Stimulated activated CD8-positive, alpha-beta memory T cell treated with anti-CD3 and anti-CD28 coated beads, Interleukin-15, amount 100 ng/mL, for 1 hour (primary cell): ENCODE measurements at regions not wholly inside any gene's neighbourhood (a gene's known extent, or its start where the extent isn't known, plus 50 kb on each side); places are given as distances from the start of the nearest gene placed in this dataset.
"Not testable (repeated sequence)": the region's sequence is repeated elsewhere in the genome, so short reads cannot be mapped to it uniquely, and the experiment has no call there.

Experiments used
- DNase-seq: peaks from one replicate; pipeline ENCODE4 v3.0.0-alpha.2; 2020; ENCODE audit warnings: low read depth

GRCh38 chr22:48835857-48836672 is 991.6 kb downstream of the BRD1 start:
- no peak for DNase-seq

- DNase-seq: no peak
Measured at GRCh38 chr22:48835364-48835763, 992.3 kb downstream of the BRD1 start.

- DNase-seq: no peak
Measured at GRCh38 chr22:48834404-48834803, 993.3 kb downstream of the BRD1 start.

- DNase-seq: no peak
Measured at GRCh38 chr22:48832592-48832991, 995.1 kb downstream of the BRD1 start.

DNA sequence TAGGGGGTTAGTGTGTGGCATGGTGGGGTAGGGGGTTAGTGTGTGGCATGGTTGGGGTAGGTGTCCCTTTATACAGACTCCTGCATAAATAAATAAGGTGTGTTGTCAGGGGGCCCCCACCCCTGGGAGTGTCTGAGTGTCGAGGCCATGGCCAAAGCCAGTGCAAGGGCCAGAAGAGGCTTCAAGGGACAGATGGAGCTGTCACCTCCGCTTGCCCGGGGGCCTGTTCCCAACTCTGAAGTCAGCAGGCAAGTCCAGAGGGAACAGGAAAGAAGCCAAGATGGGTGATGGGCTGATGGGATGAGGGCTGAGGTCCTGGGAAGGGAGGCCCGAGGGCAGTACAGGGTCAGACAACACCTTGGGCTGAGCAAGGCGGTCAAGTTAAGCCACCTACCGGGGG is 997.8 kb downstream of the BRD1 start:
- no peak for DNase-seq

- no peak for DNase-seq
Measured at GRCh38 chr22:48828688-48829087, 999.0 kb downstream of the BRD1 start.

DNA sequence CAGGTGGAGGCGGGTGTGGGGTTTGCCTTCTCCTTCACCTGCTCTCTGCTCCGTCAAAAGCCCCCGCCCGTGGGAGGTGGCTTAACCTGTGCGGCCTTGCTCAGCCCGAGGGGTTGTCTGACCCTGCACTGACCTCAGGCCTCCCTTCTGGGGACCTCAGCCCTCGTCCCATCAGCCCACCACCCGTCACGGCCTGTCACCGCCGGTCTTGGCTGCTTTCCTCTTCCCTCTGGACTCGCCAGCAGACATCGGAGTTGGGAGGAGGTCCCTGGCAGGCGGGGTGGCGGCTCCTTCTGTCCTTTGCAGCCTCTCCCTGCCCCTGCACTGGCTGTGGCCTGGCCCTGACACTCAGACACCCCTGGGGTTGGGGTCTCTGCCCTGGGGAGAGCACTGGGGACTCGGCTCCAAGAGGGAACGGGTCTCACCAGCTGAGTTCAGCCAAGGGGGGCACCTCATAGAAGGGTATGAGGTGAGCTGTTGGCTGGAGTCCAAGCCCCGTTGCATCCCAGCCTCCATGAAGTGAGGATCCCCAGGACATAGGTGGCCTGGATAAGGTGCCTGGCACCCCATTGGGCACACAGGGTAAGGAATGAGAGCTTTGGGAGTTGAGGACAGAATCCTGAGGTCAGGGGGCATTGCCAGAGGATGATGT is 999.6 kb downstream of the BRD1 start:
- no peak for DNase-seq

- DNase-seq: no peak
Measured at GRCh38 chr22:48827268-48827846, 1000.3 kb downstream of the BRD1 start.

DNA sequence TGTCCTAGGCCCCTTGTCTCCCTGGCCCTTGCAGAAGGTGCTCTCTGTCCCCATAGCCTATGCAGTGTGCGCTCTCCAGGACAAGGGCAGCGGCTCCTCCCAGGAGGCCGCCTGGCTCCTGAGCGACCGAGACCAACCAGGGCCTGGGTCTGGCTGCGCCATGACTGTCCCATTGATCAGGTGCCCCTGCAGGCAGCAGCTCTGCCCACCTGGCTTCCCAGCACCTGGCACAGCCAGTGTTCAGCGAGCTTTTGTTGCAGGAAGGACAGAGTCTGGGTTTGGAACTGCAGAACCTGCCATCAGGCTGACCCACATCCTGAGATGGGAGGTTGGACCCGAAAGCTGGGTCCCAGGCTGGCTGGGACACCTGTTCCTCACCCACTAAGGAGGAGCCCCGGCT is 1001.1 kb downstream of the BRD1 start:
- no peak for DNase-seq

DNA sequence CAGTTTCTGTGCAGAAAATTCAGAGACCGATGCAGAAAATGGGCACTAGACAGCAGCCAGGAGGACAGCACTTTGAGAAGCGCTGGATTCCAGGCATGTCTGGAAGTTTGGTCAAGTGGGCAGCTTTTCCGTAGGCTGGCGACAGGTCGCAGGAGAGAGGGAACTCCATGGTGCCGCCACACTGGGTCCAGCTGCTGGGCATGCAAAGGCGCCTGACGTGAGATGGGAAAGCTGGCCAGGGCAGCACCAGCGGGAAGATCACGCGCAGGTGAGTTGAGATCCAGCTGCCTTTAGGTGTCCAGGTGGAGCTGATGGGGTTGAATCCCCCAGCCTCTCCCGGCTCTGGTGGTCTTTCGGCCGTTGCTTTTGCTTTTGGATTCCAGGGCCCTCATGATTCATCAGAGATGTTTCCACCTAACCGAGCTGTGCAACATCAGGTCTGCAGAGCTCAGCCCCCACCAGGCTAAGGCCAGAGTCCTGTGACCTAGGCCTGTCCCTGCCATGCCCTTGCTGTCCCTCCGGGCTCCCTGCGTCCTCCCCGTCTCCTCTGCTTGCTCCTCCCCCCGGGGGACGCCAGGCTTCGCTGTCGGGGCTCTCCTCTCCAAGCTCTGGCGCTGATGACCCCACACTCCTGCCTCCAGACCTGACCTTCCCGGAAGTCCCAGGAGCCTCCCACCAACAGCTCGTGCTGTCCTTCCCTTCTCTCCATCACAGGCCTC is 1001.7 kb downstream of the BRD1 start:
- DNase-seq: no peak

- DNase-seq: no peak
Measured at GRCh38 chr22:48824712-48825651, 1002.7 kb downstream of the BRD1 start.

DNA sequence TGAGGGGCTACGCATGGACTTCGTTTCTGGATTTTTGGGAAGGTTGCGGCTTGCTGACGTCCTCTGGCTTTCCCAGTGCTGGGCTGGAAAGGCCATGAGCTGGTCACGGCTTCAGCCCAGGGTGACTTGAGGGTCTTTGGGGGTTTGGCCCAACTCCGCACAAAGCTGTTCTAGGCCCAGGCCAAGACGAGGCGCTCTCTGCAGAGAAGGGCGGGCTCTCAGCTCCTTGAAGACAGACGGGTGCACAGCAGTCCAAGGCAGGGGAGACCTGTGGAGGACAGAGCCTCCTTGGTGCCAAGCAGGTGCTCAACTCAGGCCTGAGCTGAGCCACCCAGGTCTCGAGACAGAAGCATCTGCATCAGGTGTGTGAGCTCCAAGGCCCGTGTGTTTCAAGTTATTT is 1003.7 kb downstream of the BRD1 start:
- no peak for DNase-seq

DNA sequence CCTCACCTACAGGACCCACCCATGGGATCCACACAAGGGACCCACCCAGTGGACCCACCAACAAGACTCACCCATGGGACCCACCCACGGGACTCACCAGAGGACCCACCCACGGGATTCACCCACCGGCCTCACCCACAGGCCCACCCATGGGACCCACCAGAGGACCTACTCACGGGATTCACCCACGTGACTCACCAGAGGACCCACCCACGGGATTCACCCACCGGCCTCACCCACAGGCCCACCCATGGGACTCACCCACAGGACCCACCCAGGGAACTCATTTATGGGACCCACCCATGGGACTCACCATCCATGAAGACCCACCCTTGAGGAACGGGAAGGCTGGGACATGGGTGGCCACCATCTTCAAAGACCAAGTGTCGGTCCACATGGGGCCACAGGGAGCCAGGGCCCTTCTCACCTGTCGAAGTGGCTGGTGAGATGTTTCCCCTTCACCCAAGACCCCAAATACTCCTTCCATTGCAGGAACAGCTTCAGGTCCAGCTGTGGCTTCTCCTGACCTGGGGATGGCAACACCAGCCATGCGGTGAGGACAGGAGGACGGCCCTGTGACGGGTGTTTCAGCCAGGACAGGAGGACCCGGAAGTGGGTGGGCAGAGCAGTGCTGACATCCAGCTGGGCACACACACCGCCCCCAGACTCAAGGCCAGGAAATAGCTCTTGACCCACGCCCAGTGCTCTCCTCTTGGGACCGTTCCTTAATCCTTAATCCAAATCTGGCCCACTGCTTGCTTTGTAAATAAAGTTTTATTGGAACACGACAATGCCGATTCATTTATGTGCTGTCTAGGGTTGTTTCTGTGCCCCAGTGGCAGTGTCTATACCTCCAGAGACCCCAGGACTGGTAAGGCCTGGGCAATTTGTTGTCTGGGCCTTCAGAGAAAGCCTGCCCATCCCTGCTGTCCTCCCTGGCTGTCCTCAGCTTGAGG is 1005.1 kb downstream of the BRD1 start:
- no peak for DNase-seq

- no peak for DNase-seq
Measured at GRCh38 chr22:48821727-48822126, 1005.9 kb downstream of the BRD1 start.

DNA sequence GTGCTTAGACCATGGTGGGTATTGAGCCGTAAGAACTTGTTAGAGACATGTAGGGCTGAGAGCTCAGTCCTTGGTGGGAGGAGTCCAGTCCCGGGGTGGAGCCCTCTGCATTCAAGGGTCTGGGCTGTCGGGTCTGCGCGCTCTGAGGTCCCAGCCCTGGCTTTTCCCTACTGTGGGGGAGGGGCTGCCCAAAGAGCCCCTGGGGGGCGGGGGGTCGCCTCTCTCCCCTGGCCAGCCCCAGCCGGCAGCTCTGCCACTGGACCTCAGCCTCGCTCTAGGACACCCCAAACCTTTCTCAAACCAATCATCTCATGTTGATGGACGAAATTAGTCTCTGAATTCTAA is 1006.4 kb downstream of the BRD1 start:
- no peak for DNase-seq

DNA sequence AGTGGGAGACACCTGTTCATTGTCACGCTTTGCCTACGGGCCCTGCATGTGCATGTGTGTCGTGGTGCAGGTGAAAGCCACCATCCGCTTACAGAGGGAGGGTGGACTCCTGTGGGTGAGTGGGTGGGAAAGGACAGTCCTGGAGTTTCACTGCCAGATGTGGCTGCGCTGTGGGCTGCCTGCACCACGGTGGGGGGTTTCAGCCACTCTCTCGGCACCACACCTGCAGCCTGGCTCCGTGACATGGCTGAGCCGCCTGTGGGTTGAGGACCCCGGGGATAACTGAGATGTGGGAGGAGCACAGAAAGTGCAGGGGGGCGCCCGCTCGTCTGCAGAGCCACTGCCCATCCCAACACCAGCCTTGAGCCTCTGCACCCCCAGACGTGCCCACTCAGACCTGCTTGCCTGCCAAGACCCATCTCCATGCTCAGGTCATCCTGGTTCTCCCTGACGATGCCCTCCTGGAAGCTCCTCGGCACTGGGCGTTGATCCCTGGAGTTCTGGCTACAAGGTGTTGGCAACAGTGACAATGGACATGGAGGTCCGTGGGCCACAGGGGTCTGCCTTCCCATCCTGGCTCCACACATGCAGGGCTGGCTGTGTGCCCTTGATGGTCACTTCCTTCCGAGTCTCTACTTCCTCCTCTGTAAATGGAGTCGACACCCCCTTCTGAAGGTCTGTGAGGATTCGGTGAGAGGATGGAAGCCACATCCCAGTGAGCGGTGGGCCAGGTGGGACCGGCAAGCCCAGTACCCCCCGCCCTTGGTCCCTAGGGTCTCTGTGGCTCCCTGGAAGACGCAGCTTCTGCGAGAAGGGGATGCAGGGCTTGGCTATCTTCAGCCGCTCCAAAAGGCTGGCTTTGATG is 1007.0 kb downstream of the BRD1 start:
- DNase-seq: no peak

DNA sequence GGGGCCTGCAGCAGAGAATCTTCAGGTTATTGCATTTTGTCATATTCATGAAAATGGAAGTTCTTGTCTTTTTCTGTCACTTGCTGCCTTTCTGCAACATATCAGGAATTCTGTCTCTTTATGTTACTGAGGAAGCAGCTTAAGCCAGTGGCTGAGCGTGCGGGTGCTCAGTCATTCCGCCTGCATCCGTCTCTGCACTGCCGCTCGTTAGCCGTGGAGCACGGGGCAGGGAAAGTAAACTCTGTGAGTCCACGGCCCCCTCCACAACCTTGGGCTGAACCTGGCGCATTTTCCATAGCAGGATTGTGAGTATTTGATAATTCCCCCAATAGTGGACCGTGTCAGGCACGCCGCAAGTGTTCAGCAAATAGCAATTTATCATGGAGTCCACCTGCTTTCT is 1007.7 kb downstream of the BRD1 start:
- no peak for DNase-seq

DNA sequence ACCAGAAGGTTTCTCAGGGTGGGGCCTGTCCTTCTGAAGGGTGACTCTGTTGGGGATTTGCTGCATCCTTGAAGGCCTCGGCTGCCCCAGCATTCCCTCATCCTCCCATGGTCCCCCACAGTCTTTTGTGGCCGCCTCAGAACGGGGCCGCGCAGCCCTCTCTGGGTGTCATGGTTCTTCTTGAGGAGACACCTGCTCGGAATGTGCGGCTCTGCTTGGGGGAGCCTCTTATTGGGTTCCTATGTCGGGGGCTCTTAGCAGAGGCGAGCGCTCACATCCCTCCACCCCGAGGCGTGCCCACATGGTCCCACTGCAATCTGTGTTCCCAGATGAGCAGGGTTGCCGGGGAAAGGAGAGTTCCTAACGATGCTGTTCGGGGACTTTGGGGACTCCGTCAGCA is 1008.4 kb downstream of the BRD1 start:
- DNase-seq: no peak

GRCh38 chr22:48817491-48817890 is 1010.2 kb downstream of the BRD1 start:
- not testable (repeated sequence) for DNase-seq

- no peak for DNase-seq
Measured at GRCh38 chr22:48811885-48812284, 1015.8 kb downstream of the BRD1 start.
